CD1c-positive myeloid dendritic cell (primary cell): ENCODE measurements at regions not wholly inside any gene's neighbourhood (a gene's known extent, or its start where the extent isn't known, plus 50 kb on each side); places are given as distances from the start of the nearest gene placed in this dataset.

Experiments
- DNase-seq: peaks from one replicate; pipeline ENCODE4 v3.0.0-alpha.2; 2016; ENCODE audit errors: extremely low spot score

DNA sequence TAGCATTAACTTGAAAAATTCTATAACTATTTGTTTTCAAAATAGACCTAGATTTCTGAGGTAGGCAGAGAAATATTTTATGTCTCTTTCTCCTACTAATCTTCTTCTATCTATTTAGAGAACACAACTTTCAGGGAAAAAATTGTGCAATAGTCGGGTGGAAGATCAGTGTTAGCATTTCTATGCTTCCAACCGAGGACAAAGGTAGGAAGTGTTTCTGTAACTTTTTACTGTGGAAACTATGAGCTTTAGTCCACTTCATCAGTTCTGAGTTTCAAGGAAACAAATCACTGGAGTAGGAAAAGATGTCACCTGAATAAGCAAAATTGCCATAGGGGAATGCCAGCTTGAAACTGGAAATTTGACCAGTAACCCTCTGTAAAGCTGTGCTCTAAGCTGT is 207.7 kb upstream of the CTAGE1 start:
- no peak for DNase-seq

DNA sequence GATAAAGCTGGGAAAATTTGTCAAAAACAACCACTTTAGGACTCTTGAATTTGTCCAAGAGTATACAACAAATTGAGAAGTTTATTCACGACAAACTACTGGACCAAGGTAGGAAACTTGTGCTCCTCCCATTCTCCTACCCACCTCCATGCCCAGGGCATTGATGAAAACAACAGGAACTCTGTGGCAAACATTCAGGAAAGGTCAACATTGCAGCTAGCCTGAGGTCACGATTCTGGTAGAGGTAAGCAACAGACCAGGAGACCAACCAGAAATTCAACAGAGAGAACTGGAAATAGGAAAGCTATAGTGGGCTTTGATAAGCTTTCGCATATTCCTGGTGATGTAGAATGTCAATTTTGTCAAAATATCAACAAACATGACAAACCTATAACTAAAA is 209.1 kb upstream of the CTAGE1 start:
- DNase-seq = no peak

DNA sequence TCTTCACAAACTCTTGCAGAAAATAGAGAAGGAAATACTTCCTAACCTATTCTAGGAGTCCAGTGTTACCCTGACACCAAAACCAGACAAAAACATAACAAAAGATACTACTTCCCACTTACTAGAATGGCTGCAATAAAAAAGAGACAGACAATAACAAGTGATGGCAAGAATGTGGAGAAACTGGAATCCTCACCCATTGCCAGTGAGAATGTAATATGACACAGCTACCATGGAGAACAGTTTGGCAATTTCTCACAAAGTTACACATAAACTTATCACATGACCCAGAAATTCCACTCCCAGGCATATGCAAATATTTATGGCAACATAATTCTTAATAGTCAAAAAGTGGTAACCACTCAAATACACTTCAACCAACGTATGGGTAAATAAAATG is 209.8 kb upstream of the CTAGE1 start:
- DNase-seq = no peak

DNA sequence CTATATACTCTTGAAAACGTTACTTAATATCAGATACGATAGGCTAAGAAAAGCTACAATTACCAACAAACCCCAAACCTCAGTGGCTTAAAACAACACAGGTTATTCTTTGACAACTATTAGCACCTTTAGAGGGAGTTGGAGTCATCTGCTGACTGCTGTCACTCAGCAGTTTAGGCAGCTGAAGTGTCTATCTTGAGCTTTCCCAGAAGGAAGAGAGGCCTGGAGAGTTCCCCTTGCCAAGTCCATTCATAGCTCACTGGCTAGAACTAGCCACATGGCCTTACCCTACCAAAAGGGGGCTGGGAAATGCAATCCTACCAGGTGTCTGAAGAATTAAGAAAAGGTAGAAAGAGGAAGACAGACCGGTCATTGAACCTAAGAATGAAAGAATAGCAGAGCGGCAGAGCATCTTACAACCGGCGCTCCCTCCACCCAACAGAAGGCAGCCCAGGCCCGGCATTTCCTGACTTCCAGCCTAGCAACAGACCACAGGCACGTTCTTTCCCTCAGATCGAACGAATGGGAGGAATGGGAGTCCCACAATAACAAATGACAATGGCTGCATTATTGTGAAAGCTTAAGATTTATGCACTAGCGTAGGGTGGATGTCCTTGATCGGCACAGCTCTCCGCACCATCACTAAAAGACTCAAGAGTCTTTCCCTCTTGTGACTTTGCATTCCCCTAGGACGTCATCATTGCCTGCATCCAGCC is 211.2 kb upstream of the CTAGE1 start:
- DNase-seq = no peak

DNA sequence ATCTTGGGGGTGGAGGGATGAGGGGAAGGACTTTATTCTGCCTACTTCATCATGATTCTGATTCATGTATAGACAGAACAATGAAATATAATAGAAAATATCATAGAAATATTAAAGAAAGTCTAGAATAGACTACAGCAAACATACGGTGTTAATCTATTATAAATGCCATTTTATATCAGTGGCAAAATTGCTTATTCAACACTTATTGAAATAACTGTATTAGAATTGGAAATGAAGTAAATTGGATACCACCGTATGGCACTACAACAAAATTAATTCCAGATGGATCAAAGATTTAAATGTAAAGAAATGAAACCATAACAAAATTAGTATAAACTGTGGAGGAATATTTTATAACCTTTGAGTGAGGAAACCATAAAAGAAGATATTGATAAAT is 213.3 kb upstream of the CTAGE1 start:
- no peak for DNase-seq

DNA sequence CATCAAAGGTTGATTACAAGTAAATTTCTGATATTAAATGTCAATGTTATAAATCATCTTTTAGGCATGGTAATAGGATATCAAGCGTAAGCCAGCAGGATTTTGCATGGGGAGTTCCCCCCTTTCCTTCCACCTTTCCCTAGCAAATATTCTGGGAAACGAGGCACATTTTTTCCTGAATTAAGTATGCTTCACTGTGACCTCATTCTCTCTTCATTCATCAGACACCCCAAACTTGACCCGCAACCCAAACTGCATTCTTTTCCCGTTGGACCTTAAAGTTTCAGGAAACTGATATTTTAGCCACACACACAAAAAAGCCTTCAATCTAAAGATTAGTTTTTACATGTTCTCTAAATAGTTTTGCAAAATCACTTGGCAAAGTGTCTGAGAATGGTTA is 214.5 kb upstream of the CTAGE1 start:
- no peak for DNase-seq

DNA sequence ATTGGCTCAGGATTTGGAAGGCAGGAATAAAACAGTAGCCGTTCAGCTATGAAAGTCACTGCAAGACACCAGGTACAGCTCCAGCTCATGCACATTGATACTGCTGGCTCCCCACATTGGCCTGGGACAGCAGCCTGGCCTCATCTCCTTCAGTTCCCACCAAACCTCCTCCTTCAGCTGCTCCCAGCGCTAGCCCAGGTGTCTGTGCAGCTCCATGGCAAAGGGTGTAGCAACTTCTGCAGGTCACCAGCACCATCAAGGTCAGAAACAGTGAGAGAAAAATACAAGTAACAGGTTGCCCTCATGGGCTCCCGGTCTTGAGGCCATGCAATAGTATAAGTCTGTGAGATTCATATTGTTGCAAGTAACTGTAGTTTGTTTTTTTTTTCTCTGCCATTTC is 216.7 kb upstream of the CTAGE1 start:
- DNase-seq = no peak

DNA sequence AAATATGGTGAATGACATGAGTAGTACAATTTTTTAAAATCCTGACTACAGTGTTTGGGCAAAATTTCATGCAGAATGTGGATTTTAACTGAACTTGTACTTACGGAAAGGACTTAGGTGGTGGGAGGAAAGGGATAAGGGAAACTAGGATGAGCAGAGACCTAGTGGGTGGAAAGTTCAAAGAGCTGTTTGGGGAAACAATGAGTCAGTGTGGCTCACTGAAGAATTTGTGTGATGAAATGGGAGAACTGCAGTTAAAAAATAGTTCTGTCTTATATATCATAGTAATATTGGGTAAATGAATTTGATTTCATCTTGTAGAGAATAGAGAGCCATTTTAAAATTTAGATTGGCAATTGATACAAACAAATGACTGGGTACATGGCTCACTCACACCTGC is 220.1 kb upstream of the CTAGE1 start:
- DNase-seq = no peak

DNA sequence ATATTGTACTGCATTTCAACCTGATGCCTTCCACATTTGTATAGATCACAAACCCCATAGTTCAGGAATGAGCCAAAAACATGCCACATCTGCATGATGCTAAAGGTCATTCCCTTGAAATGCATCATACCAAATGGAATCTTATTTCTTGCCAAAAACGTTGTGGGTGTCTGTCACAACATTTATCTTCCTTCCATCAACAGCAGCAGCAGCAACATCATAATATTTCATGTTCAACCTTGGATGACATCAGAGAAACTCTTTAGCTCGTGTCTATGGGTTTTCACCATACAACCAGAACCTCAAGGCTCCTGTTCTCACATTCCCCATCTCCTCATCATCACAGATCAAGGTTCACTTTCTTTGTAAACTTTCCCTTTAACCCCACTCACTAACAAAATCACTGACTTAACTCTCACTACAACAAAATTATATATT is 221.3 kb upstream of the CTAGE1 start:
- DNase-seq = no peak

DNA sequence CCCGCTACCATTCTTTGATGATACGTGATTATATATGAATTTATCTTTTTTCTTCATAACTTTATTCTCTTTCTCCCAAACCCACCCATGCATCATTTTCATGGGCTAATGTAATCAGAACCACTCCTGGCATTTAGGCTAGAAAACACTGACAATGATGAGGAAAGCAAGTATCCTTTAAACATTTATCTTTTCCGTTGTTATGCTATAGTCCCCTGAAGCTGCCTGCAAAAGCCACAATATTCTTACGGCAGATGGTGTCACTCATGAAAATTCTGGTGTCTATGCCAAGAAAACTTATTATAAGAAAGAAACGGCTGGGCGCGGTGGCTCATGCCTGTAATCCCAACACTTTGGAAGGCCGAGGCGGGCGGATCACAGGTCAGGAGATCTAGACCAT is 221.8 kb upstream of the CTAGE1 start:
- no peak for DNase-seq

DNA sequence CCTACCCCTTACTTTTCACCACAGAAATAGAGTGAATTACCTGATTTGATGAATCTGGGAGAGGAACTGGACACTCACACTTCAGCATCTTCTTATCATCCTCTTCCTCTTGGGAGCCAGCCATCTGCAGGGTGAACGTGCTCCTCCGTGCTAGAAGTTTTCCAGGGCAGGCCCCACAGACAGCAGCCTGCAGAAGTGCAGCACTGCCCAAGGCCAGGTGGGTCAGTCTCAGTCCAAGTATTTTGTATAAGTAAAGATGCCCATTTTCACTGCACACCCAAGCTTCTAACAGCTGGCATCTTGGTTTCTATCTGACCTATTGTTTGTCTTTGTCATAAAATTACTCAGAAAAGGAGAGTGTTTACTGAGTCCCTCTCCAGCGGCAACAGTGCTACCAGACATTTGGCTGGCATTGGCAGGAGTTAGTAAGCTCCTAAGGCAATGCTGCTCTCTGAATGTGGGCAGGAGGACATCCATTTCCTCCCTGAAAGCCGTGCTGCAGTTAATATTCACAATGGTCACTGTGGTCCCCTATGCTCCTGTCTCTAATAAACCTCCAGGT is 222.6 kb upstream of the CTAGE1 start:
- DNase-seq = no peak

DNA sequence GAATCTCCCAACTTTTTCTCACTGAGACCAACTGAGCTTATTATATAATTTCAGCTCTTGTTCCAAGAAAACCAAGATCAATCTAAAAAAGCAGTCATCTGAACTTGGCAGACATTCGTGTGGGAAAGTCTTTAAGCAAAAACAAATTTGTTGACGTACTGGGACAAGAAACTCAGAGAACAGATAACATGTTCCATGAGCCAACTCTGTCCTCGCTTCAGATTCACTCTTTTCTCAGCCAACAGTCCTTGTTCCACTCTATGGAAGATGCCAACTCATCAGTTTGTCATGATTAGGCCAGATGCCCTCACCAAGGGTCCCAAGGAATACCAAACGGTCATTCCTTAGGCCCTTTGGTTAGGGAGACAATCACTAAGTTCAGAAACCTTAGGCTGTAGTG is 224.2 kb upstream of the CTAGE1 start:
- DNase-seq = no peak

DNA sequence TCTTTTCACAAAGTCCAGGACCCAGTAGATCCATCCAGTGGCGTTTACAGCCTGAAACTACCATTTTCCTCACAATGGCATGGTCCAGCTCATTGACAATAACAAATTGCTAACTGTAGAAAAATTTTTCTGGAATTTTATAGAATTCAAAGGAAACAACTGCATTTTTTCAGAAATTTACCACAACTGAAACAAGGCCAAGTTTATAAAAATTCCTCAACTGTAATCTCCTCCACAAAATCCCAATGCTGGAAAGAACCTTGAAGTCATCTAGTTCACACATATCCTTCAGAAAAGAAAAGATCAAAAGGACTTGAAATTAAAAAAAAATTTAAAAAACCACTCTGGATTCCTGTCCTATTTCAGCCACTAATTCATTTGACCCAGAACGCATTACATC is 226.0 kb upstream of the CTAGE1 start:
- DNase-seq = no peak

DNA sequence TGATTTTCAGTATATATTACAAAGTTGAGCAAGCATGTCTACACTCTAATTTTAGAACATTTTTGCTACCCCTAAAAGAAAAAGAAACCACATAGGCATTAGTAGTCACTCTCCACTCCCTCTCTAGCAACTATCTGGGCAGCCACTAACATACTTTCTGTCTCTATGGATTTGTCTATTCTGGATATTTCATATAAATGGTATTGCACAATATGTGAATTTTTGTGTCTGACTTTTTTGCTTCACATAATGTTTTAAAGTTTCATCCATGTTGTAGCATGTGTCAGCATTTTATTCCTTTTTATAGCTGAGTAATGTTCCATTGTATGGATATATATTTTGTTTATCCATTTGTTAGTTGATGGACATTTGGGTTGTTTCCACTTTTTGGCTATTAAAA is 232.5 kb upstream of the CTAGE1 start:
- no peak for DNase-seq

DNA sequence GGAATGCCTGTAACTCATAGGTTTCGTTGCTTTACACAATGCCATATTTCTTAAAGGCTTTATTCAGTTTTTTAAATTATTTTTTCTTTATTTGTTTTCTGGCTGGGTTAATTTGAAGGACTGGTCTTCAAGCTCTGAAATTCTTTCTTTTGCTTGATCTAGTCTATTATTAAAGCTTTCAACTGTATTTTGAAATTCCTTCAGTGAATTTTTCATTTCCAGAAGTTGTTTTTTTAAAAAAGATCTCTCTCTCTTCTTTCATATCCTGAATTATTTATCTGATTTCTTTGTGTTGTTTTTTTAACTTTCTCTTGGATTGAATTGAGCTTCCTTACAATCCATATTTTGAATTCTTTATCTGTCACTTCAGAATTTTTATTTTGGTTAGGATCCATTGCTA is 239.9 kb upstream of the CTAGE1 start:
- DNase-seq = no peak

DNA sequence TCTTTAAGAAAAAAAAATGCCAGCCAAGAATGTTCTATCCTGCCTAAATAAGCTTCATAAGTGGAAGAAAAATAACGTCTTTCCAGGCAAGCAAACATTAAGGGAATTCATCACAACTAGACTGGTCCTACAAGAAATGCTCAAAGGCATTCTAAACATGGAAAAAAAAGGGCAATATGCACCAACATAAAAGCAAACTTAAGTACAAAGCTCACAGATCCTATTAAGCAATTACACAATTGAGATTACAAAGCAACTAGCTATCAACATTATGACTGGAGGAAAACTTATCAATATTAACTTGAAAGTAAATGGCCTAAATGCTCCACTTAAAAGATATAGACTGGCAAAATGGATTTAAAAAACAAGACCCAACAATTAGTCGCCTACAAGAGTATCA is 240.6 kb upstream of the CTAGE1 start:
- no peak for DNase-seq

DNA sequence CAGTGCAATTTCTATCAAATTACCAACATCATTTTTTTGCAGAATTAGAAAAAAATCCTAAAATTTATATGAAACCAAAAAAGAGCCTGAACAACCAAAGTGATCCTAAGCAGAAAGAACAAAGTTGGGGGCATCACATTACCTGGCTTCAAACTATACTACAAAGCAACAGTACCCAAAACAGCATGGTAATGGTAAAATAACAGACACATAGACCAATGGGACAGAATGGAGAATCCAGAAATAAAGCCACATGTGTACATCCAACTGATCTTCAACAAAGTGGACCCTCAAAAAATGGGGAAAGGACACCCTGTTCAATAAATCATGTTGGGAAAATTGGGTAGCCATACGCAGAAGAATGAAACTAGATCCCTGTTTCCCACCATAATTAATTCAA is 245.7 kb upstream of the CTAGE1 start:
- no peak for DNase-seq

DNA sequence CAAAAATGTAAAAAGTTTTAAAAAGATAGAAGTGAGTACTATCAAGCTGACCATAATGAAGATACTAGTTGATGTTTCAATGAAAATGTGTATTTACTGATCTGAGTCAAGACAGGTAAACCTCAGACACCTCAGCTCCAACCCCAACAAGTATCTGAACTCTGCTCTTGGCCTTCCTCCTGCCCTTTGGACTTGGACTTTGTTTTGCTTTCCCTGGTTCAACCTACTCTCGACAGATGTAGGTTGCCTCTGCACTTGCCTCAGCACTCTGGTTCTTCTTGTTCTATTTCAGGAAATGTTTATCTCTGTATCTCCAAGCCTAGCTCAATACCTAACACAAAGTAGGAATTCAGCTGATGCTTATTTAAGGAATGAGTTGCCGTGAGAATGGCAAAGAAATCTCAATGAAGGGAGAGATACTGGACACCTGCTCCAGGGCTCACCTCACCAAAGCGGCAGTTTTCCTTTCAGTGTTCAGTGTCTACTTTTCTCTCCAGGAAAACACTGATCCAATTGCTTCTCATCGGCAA is 248.8 kb upstream of the CTAGE1 start:
- DNase-seq = no peak

DNA sequence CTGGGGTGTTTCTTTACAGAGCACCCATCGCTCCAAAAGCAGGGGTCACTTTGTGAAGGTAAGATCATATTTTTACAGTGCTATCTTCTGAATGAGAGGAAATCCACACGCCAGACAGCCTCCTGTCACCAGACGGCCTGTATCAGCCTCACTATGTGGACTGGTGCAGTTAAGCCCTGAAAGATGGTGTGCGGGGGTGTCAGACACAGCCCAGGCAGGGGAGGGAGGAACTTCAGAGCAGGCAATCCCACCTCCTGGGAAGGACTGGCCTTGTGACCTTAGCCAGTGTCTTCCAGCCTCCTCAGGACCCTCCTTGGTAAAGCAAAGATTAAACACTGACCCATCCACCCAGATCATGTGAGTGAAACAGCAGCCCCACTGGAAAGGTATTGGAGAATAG is 249.4 kb upstream of the CTAGE1 start:
- DNase-seq = no peak

DNA sequence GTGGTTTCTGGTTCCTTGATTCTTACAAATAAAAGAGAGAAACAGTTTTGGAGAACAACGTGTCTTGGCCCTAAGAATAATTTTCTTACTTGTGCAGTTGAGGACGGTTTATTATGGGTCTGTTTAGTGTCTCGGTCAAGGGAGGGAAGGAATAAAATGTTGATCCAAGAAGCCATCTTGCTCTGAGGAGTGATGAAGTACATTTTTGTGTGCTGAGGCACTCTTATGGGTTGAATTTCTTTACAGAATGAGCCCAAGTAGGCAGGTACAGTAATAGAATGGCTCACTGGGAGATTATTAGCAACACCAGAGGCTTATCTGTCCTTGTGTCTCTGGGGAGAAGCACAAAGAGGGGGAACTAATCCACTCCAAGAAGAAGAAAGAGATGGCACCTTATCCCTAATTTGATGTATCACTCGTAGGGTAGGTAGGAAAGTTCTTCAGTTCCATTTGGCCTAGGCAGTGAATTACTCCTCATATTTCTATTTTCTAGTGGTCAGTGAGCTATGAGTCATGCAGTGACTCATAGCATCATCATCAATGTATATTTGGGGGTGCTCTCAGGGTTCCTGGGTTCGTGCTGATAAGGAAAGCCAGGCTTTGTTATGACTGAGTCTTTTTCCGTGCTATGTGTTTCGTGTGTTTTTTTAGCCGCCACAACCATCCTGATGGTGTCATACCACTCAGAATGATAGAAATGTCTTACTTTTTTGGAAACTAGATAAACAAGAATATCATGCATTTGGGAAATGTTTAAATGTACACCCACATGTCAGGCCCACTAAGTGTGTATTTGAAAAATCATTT is 250.1 kb upstream of the CTAGE1 start:
- DNase-seq = no peak

DNA sequence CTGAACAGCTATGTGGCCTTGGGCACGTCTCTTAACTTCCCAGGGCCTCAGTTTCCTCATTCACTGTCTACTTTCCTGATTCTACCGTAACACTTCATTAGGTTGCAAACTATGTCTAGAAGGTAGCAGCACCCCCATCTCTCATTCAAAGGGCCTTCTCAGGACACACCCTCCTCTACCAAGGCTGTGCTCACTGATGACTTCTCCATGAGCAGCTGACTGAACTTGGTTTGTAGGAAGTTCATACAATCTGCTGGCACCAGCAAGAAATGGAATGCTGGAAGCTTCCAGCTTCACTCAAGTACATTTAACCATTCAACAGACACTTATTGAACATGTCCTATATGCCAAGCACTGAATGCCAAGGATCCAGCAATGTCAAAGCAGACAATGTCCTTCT is 250.8 kb upstream of the CTAGE1 start:
- DNase-seq = no peak

DNA sequence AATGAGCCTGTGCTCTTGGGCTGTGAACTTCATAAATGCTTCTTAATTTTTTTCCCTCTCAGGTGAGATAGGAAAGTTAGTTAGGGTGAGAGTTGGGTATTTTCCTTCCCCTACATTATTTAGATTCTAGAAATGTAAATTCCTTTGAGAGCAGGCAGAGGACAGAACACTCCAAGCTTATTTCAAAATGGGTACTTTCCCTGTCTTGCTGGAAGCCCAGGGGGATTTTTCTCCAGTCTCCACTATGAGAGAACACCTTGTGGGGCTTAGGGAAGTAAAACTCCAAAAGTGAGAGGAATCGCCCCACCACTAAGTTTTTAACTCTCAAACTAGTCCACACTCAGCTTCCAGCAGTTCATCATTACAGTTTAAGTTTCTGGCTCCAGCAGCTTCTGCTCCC is 253.2 kb upstream of the CTAGE1 start:
- no peak for DNase-seq
